ENCODE measurements at regions not wholly inside any gene's neighbourhood (a gene's known extent, or its start where the extent isn't known, plus 50 kb on each side); places are given as distances from the start of the nearest gene placed in this dataset.

- TF ChIP-seq CTCF (conservative IDR thresholded peaks at IDR 0.05; ENCODE audit: control insufficient read depth, insufficient read depth, low read depth, low read length): no peak
- no peak for DNase-seq (ENCODE audit: low read depth)
- no peak overlapping the region for H3K4me3 ChIP-seq (ENCODE audit: control insufficient read depth, low read depth, low read length)
Measured at GRCh38 chr2:8526403-8526696, 155.5 kb upstream of the ID2 start.

- no peak for TF ChIP-seq CTCF (conservative IDR thresholded peaks at IDR 0.05; ENCODE audit: control insufficient read depth, insufficient read depth, low read depth, low read length)
- DNase-seq (ENCODE audit: low read depth): no peak
- H3K4me3 ChIP-seq (ENCODE audit: control insufficient read depth, low read depth, low read length): no peak overlapping the region
Measured at GRCh38 chr2:8527031-8527430, 154.8 kb upstream of the ID2 start.

GRCh38 chr2:8527676-8528075 lies 154.2 kb upstream of the ID2 start:
- no peak for TF ChIP-seq CTCF (conservative IDR thresholded peaks at IDR 0.05; ENCODE audit: control insufficient read depth, insufficient read depth, low read depth, low read length)
- H3K4me3 ChIP-seq (ENCODE audit: control insufficient read depth, low read depth, low read length): no peak overlapping the region

GRCh38 chr2:8528863-8529262 lies 153.0 kb upstream of the ID2 start:
- H3K4me3 ChIP-seq (ENCODE audit: control insufficient read depth, low read depth, low read length): no peak overlapping the region
- no peak for DNase-seq (ENCODE audit: low read depth)
- no peak for TF ChIP-seq CTCF (conservative IDR thresholded peaks at IDR 0.05; ENCODE audit: control insufficient read depth, insufficient read depth, low read depth, low read length)

More at GRCh38 chr2:8527676-8528075, 154.2 kb upstream of the ID2 start:
- DNase-seq (ENCODE audit: low read depth): no peak

GRCh38 chr2:8529706-8530277 lies 152.1 kb upstream of the ID2 start:
- H3K4me3 ChIP-seq (ENCODE audit: control insufficient read depth, low read depth, low read length): no peak overlapping the region
- no peak for TF ChIP-seq CTCF (conservative IDR thresholded peaks at IDR 0.05; ENCODE audit: control insufficient read depth, insufficient read depth, low read depth, low read length)
- DNase-seq (ENCODE audit: low read depth): no peak

GRCh38 chr2:8531481-8531880 lies 150.4 kb upstream of the ID2 start:
- H3K4me3 ChIP-seq (ENCODE audit: control insufficient read depth, low read depth, low read length): no peak overlapping the region
- TF ChIP-seq CTCF (conservative IDR thresholded peaks at IDR 0.05; ENCODE audit: control insufficient read depth, insufficient read depth, low read depth, low read length): no peak
- no peak for DNase-seq (ENCODE audit: low read depth)

- TF ChIP-seq CTCF (conservative IDR thresholded peaks at IDR 0.05; ENCODE audit: control insufficient read depth, insufficient read depth, low read depth, low read length): no peak
- no peak for DNase-seq (ENCODE audit: low read depth)
- H3K4me3 ChIP-seq (ENCODE audit: control insufficient read depth, low read depth, low read length): no peak overlapping the region
Measured at GRCh38 chr2:8532438-8532837, 149.4 kb upstream of the ID2 start.

All from fibroblast of mammary gland (primary cell).